ENCODE measurements at regions not wholly inside any gene's neighbourhood (a gene's known extent, or its start where the extent isn't known, plus 50 kb on each side); places are given as distances from the start of the nearest gene placed in this dataset.

GRCh38 chrX:131970347-131970746, 52.8 kb upstream of the STK26 start:
- Mint-ChIP-seq H3K27ac (no peak overlapping the region), H3K36me3 (ENCODE audit: low read depth) (no peaks in the 10 kb centered on the region), H3K27me3 (ENCODE audit: low read depth, poor library complexity) (peaks cover 5% of the 10 kb centered on the region), H3K9me3 (peaks cover 14% of the 10 kb centered on the region), H3K4me3 (no peak overlapping the region), H3K4me1 (no peaks in the 10 kb centered on the region)
- no peak for DNase-seq
- TF ChIP-seq CTCF (IDR thresholded peaks at IDR 0.05) = no peak

Data from nephron progenitor cell (in vitro differentiated cells).